Body of pancreas (tissue), 4 donors: ENCODE measurements at regions not wholly inside any gene's neighbourhood (a gene's known extent, or its start where the extent isn't known, plus 50 kb on each side); places are given as distances from the start of the nearest gene placed in this dataset.
"Not testable (repeated sequence)": the region's sequence is repeated elsewhere in the genome, so short reads cannot be mapped to it uniquely, and the experiment has no call there.

Experiments
- ATAC-seq: fragments of 150-250 bp; one replicate; pipeline ENCODE4 v1.9.1; 2016
- DNase-seq, 4 donors: peaks; one replicate each; pipeline ENCODE4 v3.0.0-alpha.2; 2019
- H3K27ac ChIP-seq, 4 donors: fragments of 200-600 bp; sonication (generic); 1 replicate in 3 of 4; 2 replicates in 1 of 4; pipeline versions ENCODE4 v1.5.1 to v1.6.1; 2016 to 2019; ENCODE audit warnings: mild to moderate bottlenecking in 1 of 4, mixed read lengths in 1 of 4, moderate library complexity in 1 of 4
- H3K27me3 ChIP-seq, 2 donors: fragments of 200-600 bp; sonication (generic); one replicate each; pipeline ENCODE4 v1.6.0; 2016; ENCODE audit warnings: mild to moderate bottlenecking in 1 of 2
- H3K36me3 ChIP-seq, 2 donors: fragments of 200-600 bp; sonication (generic); replicated peaks in 1 of 2; 2 replicates each; pipeline ENCODE4 v1.5.1; 2016; ENCODE audit warnings: low read depth in 2 of 2; ENCODE audit not compliant: insufficient read depth in 1 of 2
- H3K4me1 ChIP-seq: fragments of 200-600 bp; sonication (generic); one replicate; pipeline ENCODE4 v1.6.0; 2016
- H3K4me3 ChIP-seq, 2 donors: fragments of 200-600 bp; sonication (generic); 1 replicate in 1 of 2; 2 replicates in 1 of 2; pipeline ENCODE4 v1.5.1; 2016 to 2019
- H3K9me3 ChIP-seq, 3 donors: fragments of 200-600 bp; sonication (generic); 1 replicate in 2 of 3; 2 replicates in 1 of 3; pipeline ENCODE4 v1.5.1; 2016
- CTCF ChIP-seq, 7 experiments: fragments of 450-650 bp in 4 of 7; fragments of 200-600 bp in 3 of 7; sonication (generic) in 3 of 7; IDR thresholded peaks; one replicate each; pipeline ENCODE4 v1.5.1; 2016 to 2019; ENCODE audit warnings: antibody characterized with exemption in 7 of 7
- POLR2A ChIP-seq, 3 donors: fragments of 450-650 bp; IDR thresholded peaks; one replicate each; pipeline ENCODE4 v1.6.1; 2016; ENCODE audit warnings: antibody characterized with exemption in 3 of 3, mild to moderate bottlenecking in 2 of 3
- WGBS, 2 donors: methylation state at CpG; one replicate each; pipeline ENCODE4 v1.1.5; 2017; 5-methylcytosine and 5-hydroxymethylcytosine counted together
- intact Hi-C: fragments of 100-400 bp; cut with DNase I; formaldehyde crosslinking; loops from one replicate; pipeline ENCODE4 v1.15.1; 2023

GRCh38 chr21:13892146-13892751, 282.7 kb downstream of the POTED start:
- H3K27ac ChIP-seq, DNase-seq, H3K4me3 ChIP-seq, H3K27me3 ChIP-seq, ATAC-seq, intact Hi-C loops, H3K36me3 ChIP-seq, H3K4me1 ChIP-seq, H3K9me3 ChIP-seq: not testable (repeated sequence)
- 62 to 75% methylated on average over 4 of the region's 4 CpGs for WGBS, 2 donors

GRCh38 chr21:13889176-13889575, 279.6 kb downstream of the POTED start:
- H3K36me3 ChIP-seq, H3K27ac ChIP-seq, ATAC-seq, intact Hi-C loops, H3K4me1 ChIP-seq, H3K27me3 ChIP-seq, DNase-seq, H3K4me3 ChIP-seq, H3K9me3 ChIP-seq: not testable (repeated sequence)
- WGBS, 2 donors: 63% methylated on average over 6 to 7 of the region's 7 CpGs

- H3K4me3 ChIP-seq, intact Hi-C loops, H3K27ac ChIP-seq, H3K9me3 ChIP-seq, H3K27me3 ChIP-seq, ATAC-seq, DNase-seq, H3K4me1 ChIP-seq, H3K36me3 ChIP-seq: not testable (repeated sequence)
- 60 to 72% methylated on average over 2 of the region's 2 CpGs for WGBS, 2 donors
Observed at GRCh38 chr21:13883641-13884395, 274.2 kb downstream of the POTED start.

- H3K27me3 ChIP-seq, H3K9me3 ChIP-seq, H3K4me1 ChIP-seq, H3K4me3 ChIP-seq, H3K36me3 ChIP-seq, ATAC-seq, DNase-seq, H3K27ac ChIP-seq, intact Hi-C loops: not testable (repeated sequence)
- WGBS, 2 donors: 45 to 52% methylated on average over 4 of the region's 4 CpGs
Observed at GRCh38 chr21:13877503-13877902, 267.9 kb downstream of the POTED start.

- DNase-seq, H3K36me3 ChIP-seq, ATAC-seq, H3K4me3 ChIP-seq, H3K27me3 ChIP-seq, H3K27ac ChIP-seq, intact Hi-C loops, H3K9me3 ChIP-seq, H3K4me1 ChIP-seq: not testable (repeated sequence)
Observed at GRCh38 chr21:13876999-13877398, 267.4 kb downstream of the POTED start.

GRCh38 chr21:13874001-13874400, 264.4 kb downstream of the POTED start:
- 71 to 80% methylated on average over 1 to 3 of the region's 3 CpGs for WGBS, 2 donors

GRCh38 chr21:13854638-13855037, 245.1 kb downstream of the POTED start:
- Histone ChIP-seq H3K4me1 (no peaks in the 10 kb centered on the region), H3K27ac (no peak overlapping the region), H3K9me3 (no peaks in the 10 kb centered on the region), H3K4me3 (no peak overlapping the region), H3K27me3 (no peaks in the 10 kb centered on the region), H3K36me3 (no peaks in the 10 kb centered on the region)
- 76 to 77% methylated on average over 6 to 7 of the region's 7 CpGs for WGBS, 2 donors
- intact Hi-C loops: no loop called here
- no peak for DNase-seq
- TF ChIP-seq CTCF (IDR thresholded peaks at IDR 0.05): no peak
- TF ChIP-seq POLR2A (IDR thresholded peaks at IDR 0.05): no peak
- no peak for ATAC-seq

More at GRCh38 chr21:13874001-13874400, 264.4 kb downstream of the POTED start:
- intact Hi-C loops, H3K9me3 ChIP-seq, H3K27ac ChIP-seq, ATAC-seq, H3K4me3 ChIP-seq, H3K4me1 ChIP-seq, DNase-seq, H3K27me3 ChIP-seq, H3K36me3 ChIP-seq: not testable (repeated sequence)

GRCh38 chr21:13850808-13851207, 241.2 kb downstream of the POTED start:
- H3K4me1 ChIP-seq, DNase-seq, intact Hi-C loops, H3K27ac ChIP-seq, H3K27me3 ChIP-seq, H3K36me3 ChIP-seq, ATAC-seq, H3K9me3 ChIP-seq, H3K4me3 ChIP-seq: not testable (repeated sequence)
- 78 to 83% methylated on average over 5 to 7 of the region's 7 CpGs for WGBS, 2 donors

GRCh38 chr21:13849489-13849888, 239.9 kb downstream of the POTED start:
- H3K9me3 ChIP-seq, DNase-seq, H3K27ac ChIP-seq, H3K27me3 ChIP-seq, H3K36me3 ChIP-seq, H3K4me3 ChIP-seq, intact Hi-C loops, H3K4me1 ChIP-seq, ATAC-seq: not testable (repeated sequence)
- WGBS, 2 donors: 55 to 57% methylated on average over 3 of the region's 3 CpGs

GRCh38 chr21:13846718-13847117, 237.1 kb downstream of the POTED start:
- H3K36me3 ChIP-seq, intact Hi-C loops, H3K27me3 ChIP-seq, H3K4me3 ChIP-seq, ATAC-seq, H3K9me3 ChIP-seq, H3K27ac ChIP-seq, H3K4me1 ChIP-seq, DNase-seq: not testable (repeated sequence)
- 40 to 60% methylated on average over 4 to 6 of the region's 6 CpGs for WGBS, 2 donors

GRCh38 chr21:13844574-13844973, 235.0 kb downstream of the POTED start:
- H3K4me1 ChIP-seq, H3K27ac ChIP-seq, DNase-seq, ATAC-seq, H3K4me3 ChIP-seq, H3K36me3 ChIP-seq, H3K27me3 ChIP-seq, intact Hi-C loops, H3K9me3 ChIP-seq: not testable (repeated sequence)
- 52 to 57% methylated on average over 6 of the region's 6 CpGs for WGBS, 2 donors
